GM12872 (cell line): ENCODE measurements at regions not wholly inside any gene's neighbourhood (a gene's known extent, or its start where the extent isn't known, plus 50 kb on each side); places are given as distances from the start of the nearest gene placed in this dataset.

ENCODE experiments used
- TF ChIP-seq, protein P1 (sequence below): IDR thresholded peaks from 3 replicates; pipeline ENCODE4 v1.5.1; 2011; ENCODE audit warnings: low read depth, mild to moderate bottlenecking, low read length, moderate library complexity; ENCODE audit not compliant: insufficient read depth

DNA sequence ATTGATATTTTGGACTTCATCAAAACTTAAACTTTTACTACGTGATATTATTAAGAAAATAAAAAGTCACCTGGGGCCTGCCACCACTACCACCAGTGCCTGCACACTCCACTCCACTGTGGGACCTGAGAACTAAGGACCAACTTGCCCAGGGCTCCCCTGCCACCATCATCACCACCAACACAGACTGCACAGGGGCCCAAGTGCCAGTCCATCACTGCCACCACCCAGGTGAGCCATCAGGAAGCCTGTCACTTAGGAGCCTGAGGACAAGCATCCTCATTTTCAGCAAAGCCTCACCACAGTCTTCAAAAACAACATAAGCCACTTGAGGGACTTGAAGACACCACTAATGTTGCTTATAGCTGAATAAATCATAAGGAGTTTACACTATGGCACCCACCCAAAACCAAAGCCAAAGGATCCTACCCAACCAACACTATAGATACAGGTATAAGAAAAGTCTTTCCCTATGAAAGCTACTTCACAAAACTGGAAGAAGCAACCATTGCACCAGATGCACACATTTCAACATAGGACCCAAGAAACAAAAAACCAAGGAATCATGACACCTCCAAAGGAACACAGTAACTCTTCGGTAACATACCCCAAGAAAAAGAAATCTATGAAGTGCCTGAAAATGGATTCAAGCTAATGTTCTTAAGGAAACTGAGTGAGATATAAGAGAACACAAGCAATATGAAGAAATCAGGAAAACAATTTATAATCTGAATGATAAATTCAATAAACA, 73.6 kb upstream of the GNAZ start:
- TF ChIP-seq, protein P1, sequence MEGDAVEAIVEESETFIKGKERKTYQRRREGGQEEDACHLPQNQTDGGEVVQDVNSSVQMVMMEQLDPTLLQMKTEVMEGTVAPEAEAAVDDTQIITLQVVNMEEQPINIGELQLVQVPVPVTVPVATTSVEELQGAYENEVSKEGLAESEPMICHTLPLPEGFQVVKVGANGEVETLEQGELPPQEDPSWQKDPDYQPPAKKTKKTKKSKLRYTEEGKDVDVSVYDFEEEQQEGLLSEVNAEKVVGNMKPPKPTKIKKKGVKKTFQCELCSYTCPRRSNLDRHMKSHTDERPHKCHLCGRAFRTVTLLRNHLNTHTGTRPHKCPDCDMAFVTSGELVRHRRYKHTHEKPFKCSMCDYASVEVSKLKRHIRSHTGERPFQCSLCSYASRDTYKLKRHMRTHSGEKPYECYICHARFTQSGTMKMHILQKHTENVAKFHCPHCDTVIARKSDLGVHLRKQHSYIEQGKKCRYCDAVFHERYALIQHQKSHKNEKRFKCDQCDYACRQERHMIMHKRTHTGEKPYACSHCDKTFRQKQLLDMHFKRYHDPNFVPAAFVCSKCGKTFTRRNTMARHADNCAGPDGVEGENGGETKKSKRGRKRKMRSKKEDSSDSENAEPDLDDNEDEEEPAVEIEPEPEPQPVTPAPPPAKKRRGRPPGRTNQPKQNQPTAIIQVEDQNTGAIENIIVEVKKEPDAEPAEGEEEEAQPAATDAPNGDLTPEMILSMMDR, result no peak

DNA sequence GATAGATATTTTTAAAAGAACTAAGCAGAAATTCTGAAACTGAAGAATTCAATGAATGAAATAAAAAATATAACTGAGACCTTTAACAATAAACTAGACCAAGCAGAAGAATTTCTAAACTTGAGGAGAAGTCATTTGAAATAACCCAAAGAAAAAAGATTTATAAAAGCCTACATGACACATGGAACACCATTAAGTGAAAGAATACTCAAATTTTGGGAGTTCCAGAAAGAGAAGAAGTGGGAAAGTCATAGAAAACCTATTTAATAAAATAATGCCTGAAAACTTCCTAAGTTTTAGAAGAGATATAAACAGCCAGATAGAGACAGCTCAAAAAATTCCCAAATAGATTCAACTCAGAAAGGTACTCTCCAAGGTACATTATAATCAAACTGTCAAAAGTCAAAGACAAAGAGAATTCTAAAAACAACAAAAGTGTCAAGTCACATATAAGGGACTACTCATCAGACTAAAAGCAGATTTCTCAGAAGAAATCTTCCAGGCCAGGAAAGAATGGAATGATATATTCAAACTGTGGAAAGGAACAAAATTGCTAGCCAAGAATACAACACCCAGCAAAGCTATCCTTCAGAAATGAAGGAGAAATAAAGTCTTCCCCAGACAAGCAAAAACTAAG, 72.9 kb upstream of the GNAZ start:
- TF ChIP-seq, protein P1, result no peak

DNA sequence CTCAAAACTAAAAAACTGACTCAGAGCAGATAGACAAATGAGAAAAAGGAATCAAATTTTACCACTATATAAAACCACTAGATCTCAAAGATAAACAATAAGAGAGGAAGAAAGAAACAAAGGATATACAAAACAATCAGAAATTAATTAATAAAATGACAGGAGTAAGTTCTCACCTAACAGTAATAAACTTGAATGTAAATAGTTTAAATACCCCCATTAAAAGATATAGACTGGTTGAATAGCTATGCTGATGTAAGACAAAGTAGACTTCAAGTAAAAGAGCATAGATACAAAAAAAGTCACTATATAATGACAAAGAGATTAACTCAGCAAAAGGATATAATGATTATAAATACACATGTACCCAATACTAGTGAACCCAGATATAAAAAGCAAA, 72.3 kb upstream of the GNAZ start:
- TF ChIP-seq, protein P1, result no peak

DNA sequence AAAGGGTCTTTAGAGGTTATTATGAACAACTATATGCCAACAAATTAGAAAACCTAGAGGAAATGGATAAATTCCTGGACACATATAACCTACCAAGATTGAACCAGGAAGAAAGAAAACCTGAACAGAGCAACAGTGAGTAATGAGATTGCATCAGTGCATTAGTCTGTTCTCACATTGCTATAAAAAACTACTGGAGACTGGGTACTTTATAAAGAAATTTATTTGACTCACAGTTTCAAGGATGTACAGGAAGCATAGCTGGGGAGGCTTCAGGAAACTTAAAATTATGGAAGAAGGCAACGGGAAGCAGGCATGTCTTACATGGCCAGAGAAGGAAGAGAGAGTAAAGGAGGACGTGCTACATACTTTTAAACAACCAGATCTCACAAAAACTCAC, 70.8 kb upstream of the GNAZ start:
- TF ChIP-seq, protein P1, result no peak

DNA sequence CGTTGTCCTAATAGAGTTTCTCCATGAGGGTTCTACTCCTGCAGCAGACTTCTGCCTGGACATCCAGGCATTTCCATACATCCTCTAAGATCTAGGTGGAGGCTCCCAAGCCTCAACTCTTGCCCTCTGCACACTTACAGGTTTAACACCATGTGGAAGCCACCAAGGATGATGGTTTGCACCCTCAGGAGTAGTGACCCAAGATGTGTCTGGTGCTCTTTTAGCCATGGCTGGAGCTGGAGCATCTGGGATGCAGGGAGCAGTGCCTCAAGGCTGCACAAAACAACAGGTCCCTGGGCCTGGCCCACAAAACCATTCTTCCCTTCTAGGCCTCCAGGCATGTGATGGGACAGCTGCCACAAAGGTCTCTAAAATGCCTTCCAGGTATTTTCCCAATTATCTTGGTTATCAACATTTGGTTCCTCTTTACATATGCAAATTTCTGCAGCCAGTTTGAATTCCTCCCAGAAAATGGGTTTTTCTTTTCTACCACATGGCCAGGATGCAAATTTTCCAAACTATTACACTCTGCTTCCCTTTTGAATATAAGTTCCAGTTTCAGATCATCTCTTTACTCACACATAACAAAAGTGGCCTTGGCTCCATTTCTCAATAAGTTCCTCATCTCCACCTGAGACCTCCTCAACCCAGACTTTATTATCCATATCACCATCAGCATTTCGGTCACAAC, 69.5 kb upstream of the GNAZ start:
- TF ChIP-seq, protein P1, result no peak

DNA sequence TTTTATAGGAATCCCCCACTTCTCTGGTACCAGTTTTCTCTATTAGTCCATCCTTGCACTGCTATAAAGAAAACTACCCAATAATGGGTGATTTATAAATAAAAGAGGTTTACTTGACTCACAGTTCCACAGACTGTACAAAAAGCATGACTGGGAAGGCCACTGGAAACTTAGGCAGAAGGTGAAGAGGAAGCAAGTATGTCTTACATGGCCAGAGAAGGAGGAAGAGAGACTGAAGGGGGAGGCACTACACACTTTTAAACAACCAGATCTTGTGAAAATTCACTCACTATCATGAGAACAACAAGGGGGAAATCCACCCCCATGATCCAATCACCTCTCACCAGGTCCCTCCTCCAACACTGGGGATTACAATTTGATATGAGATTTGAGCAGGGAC, 68.9 kb upstream of the GNAZ start:
- TF ChIP-seq, protein P1, result no peak

DNA sequence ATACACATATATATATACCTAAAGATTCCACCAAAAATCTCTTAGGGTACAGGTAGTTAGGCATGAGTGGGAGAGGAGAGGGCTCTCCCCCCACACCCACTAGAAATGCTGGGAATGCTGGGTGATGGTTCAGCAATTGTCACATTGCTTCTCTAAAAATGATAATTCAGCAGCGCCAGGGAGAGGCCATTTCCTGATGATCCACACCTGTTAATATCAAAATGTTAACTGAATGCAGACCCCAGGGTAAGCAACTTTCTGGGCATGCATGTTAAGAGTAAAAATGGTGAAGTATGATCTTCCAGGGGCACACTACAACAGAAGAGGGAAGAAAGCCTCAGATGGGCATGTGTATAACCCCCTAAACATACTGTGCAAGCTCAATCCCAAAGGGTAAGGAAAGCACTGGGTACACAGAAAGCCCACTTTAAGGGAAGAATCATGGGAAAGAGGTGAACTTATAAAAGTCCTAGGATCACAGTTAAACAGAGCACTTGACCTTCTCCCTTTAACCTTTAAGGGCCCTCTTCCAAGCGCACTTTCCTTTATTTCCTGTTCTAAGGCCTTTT, 67.6 kb upstream of the GNAZ start:
- TF ChIP-seq, protein P1, result no peak
